H9 (cell line): ENCODE measurements at regions not wholly inside any gene's neighbourhood (a gene's known extent, or its start where the extent isn't known, plus 50 kb on each side); places are given as distances from the start of the nearest gene placed in this dataset.

ENCODE experiments used
- DNase-seq: peaks from one replicate; pipeline ENCODE4 v3.0.0-alpha.2; 2017
- H2AFZ ChIP-seq: one replicate; pipeline ENCODE4 v1.6.1; 2013; ENCODE audit warnings: mild to moderate bottlenecking, low read length, control low read depth, moderate library complexity
- H2AK5ac ChIP-seq: 2 replicates; pipeline ENCODE4 v1.6.1; 2013; ENCODE audit warnings: low read length, control low read depth, mixed read lengths; ENCODE audit not compliant: insufficient read length
- H2BK120ac ChIP-seq: one replicate; pipeline ENCODE4 v1.6.1; 2013; ENCODE audit warnings: low read depth, mild to moderate bottlenecking, low read length, control low read depth, inconsistent platforms; ENCODE audit not compliant: poor library complexity, severe bottlenecking
- H2BK12ac ChIP-seq: 2 replicates; pipeline ENCODE4 v1.6.1; 2013; ENCODE audit warnings: low read length, control low read depth, mixed read lengths, low read depth; ENCODE audit not compliant: insufficient read length
- H2BK15ac ChIP-seq: 2 replicates; pipeline ENCODE4 v1.6.1; 2013; ENCODE audit warnings: low read depth, low read length, control low read depth
- H2BK20ac ChIP-seq: one replicate; pipeline ENCODE4 v1.6.1; 2013; ENCODE audit warnings: low read depth, mild to moderate bottlenecking, low read length, control low read depth, inconsistent platforms; ENCODE audit not compliant: poor library complexity, severe bottlenecking
- H2BK5ac ChIP-seq: 2 replicates; pipeline ENCODE4 v1.6.1; 2013; ENCODE audit warnings: low read length, control low read depth, mixed read lengths; ENCODE audit not compliant: insufficient read length
- H3K14ac ChIP-seq: 2 replicates; pipeline ENCODE4 v1.6.1; 2013; ENCODE audit warnings: low read length, control low read depth; ENCODE audit not compliant: insufficient read depth
- H3K18ac ChIP-seq: 2 replicates; pipeline ENCODE4 v1.6.1; 2013; ENCODE audit warnings: low read depth, mild to moderate bottlenecking, mixed read lengths, low read length, control low read depth; ENCODE audit not compliant: insufficient read length
- H3K23ac ChIP-seq: 2 replicates; pipeline ENCODE4 v1.6.1; 2013; ENCODE audit warnings: low read length, control low read depth, mixed read lengths, low read depth; ENCODE audit not compliant: insufficient read length
- H3K23me2 ChIP-seq: 2 replicates; pipeline ENCODE4 v1.6.1; 2013; ENCODE audit warnings: low read depth, mild to moderate bottlenecking, mixed read lengths, low read length, control low read depth; ENCODE audit not compliant: insufficient read length, poor library complexity, severe bottlenecking
- H3K27ac ChIP-seq: 2 replicates; pipeline ENCODE4 v1.5.1; 2013; ENCODE audit warnings: low read length, control low read depth, mixed read lengths, low read depth; ENCODE audit not compliant: insufficient read length
- H3K27me3 ChIP-seq: 2 replicates; pipeline ENCODE4 v1.6.1; 2013; ENCODE audit warnings: low read length, control low read depth, inconsistent platforms; ENCODE audit not compliant: insufficient read depth
- H3K4ac ChIP-seq: 2 replicates; pipeline ENCODE4 v1.6.1; 2013; ENCODE audit warnings: low read depth, mild to moderate bottlenecking, control low read depth, inconsistent platforms, low read length, moderate library complexity
- H3K4me1 ChIP-seq: 2 replicates; pipeline ENCODE4 v1.6.1; 2013; ENCODE audit warnings: low read length, control low read depth, inconsistent platforms; ENCODE audit not compliant: insufficient read depth
- H3K4me2 ChIP-seq: 2 replicates; pipeline ENCODE4 v1.6.1; 2013; ENCODE audit warnings: low read length, control low read depth, mixed read lengths; ENCODE audit not compliant: insufficient read length, insufficient read depth
- H3K56ac ChIP-seq: 2 replicates; pipeline ENCODE4 v1.6.1; 2013; ENCODE audit warnings: low read depth, mild to moderate bottlenecking, mixed read lengths, low read length, control low read depth; ENCODE audit not compliant: insufficient read length
- H3K79me1 ChIP-seq: 2 replicates; pipeline ENCODE4 v1.6.1; 2013; ENCODE audit warnings: low read depth, mild to moderate bottlenecking, moderate library complexity, low read length, control low read depth, inconsistent platforms; ENCODE audit not compliant: insufficient read depth, poor library complexity, severe bottlenecking
- H3K79me2 ChIP-seq: 2 replicates; pipeline ENCODE4 v1.6.1; 2013; ENCODE audit warnings: low read length, control low read depth, inconsistent platforms; ENCODE audit not compliant: insufficient read depth
- H3K9ac ChIP-seq: 2 replicates; pipeline ENCODE4 v1.6.1; 2013; ENCODE audit warnings: low read length, control low read depth, mixed read lengths; ENCODE audit not compliant: insufficient read length; ENCODE audit errors: extremely low read depth
- H3K9me3 ChIP-seq: one replicate; pipeline ENCODE4 v1.6.1; 2013; ENCODE audit warnings: low read depth, low read length, inconsistent platforms; ENCODE audit not compliant: control insufficient read depth
- H3T11ph ChIP-seq: one replicate; pipeline ENCODE4 v1.6.1; 2013; ENCODE audit warnings: mild to moderate bottlenecking, low read length, control low read depth, inconsistent platforms
- H4K20me1 ChIP-seq: one replicate; pipeline ENCODE4 v1.6.1; 2013; ENCODE audit not compliant: control insufficient read depth, insufficient read length, insufficient read depth
- H4K5ac ChIP-seq: 2 replicates; pipeline ENCODE4 v1.6.1; 2013; ENCODE audit warnings: low read depth, mild to moderate bottlenecking, mixed read lengths, low read length, control low read depth; ENCODE audit not compliant: insufficient read length
- H4K8ac ChIP-seq: replicated peaks from 2 replicates; pipeline ENCODE4 v1.6.1; 2013; ENCODE audit warnings: low read length, control low read depth, mixed read lengths, low read depth; ENCODE audit not compliant: insufficient read length
- H4K91ac ChIP-seq: 2 replicates; pipeline ENCODE4 v1.6.1; 2013; ENCODE audit warnings: low read depth, mild to moderate bottlenecking, moderate library complexity, mixed read lengths, low read length, control low read depth; ENCODE audit not compliant: insufficient read length
- H3K27ac Mint-ChIP-seq, 3 experiments: 2 replicates in 2 of 3; 3 replicates in 1 of 3; pipeline ENCODE4 v1.8.0; 2020 to 2021; ENCODE audit warnings: mixed read lengths in 3 of 3, mild to moderate bottlenecking in 1 of 3, moderate library complexity in 1 of 3
- H3K27me3 Mint-ChIP-seq: 2 replicates; pipeline ENCODE4 v1.8.0; 2021; ENCODE audit warnings: low read depth, mild to moderate bottlenecking, moderate library complexity, mixed read lengths
- H3K36me3 Mint-ChIP-seq, 3 experiments: 2 replicates in 2 of 3; 3 replicates in 1 of 3; pipeline ENCODE4 v1.8.0; 2020 to 2021; ENCODE audit warnings: low read depth in 3 of 3, mixed read lengths in 3 of 3; ENCODE audit not compliant: insufficient read depth in 1 of 3
- H3K4me1 Mint-ChIP-seq, 2 experiments: 2 replicates each; pipeline ENCODE4 v1.8.0; 2020; ENCODE audit warnings: mixed read lengths in 2 of 2
- H3K4me3 Mint-ChIP-seq, 2 experiments: 2 replicates in 1 of 2; 3 replicates in 1 of 2; pipeline ENCODE4 v1.8.0; 2020 to 2021; ENCODE audit warnings: mild to moderate bottlenecking in 2 of 2, mixed read lengths in 2 of 2, moderate library complexity in 1 of 2
- H3K9me3 Mint-ChIP-seq, 2 experiments: 2 replicates in 1 of 2; 3 replicates in 1 of 2; pipeline ENCODE4 v1.8.0; 2020; ENCODE audit warnings: mild to moderate bottlenecking in 2 of 2, mixed read lengths in 2 of 2, moderate library complexity in 1 of 2
- WGBS: extraction: QIAGEN DNeasy Blood & Tissue Kit; methylation state at CpG from one replicate; pipeline ENCODE4 v1.1.7; 2013; ENCODE audit warnings: missing lambda C conversion rate, low lambda C conversion rate, mixed read lengths; ENCODE audit not compliant: insufficient read length; ENCODE audit errors: extremely low coverage; 5-methylcytosine and 5-hydroxymethylcytosine counted together
- TF ChIP-seq, protein P1 (sequence below): fragments of 200-600 bp; sonication (generic); conservative IDR thresholded peaks from 3 replicates; pipeline ENCODE4 v1.8.0; 2021; ENCODE audit warnings: antibody characterized with exemption, mild to moderate bottlenecking

- H3K56ac ChIP-seq: no peak overlapping the region
- no peak overlapping the region for H2AK5ac ChIP-seq
- Mint-ChIP-seq H3K27ac (no peak overlapping the region), H3K36me3 (peaks cover 9 to 41% (median 14%) of the 10 kb centered on the region in 3 experiments), H3K9me3 (peaks cover 45 to 49% of the 10 kb centered on the region in 2 experiments), H3K27me3 (peaks cover 5% of the 10 kb centered on the region; the same call in 1 of the 2 replicates), H3K4me1 (no peaks in the 10 kb centered on the region), H3K4me3 (no peak overlapping the region)
- no peaks in the 10 kb centered on the region for H3K9me3 ChIP-seq
- no peak overlapping the region for H2BK12ac ChIP-seq
- H3K27me3 ChIP-seq: no peaks in the 10 kb centered on the region
- no peak overlapping the region for H3K4me2 ChIP-seq
- H3K79me1 ChIP-seq: no peaks in the 10 kb centered on the region
- DNase-seq: no peak
- H3K27ac ChIP-seq: no peak overlapping the region
- no peak overlapping the region for H4K91ac ChIP-seq
- H3K4ac ChIP-seq: no peak overlapping the region
- no peak overlapping the region for H3K14ac ChIP-seq
- no peaks in the 10 kb centered on the region for H3K4me1 ChIP-seq
- no peaks in the 10 kb centered on the region for H3K79me2 ChIP-seq
- H3T11ph ChIP-seq: no peak overlapping the region
- H2BK15ac ChIP-seq: no peak overlapping the region
- no peaks in the 10 kb centered on the region for H4K20me1 ChIP-seq
- H2AFZ ChIP-seq: no peak overlapping the region
- TF ChIP-seq, protein P1, sequence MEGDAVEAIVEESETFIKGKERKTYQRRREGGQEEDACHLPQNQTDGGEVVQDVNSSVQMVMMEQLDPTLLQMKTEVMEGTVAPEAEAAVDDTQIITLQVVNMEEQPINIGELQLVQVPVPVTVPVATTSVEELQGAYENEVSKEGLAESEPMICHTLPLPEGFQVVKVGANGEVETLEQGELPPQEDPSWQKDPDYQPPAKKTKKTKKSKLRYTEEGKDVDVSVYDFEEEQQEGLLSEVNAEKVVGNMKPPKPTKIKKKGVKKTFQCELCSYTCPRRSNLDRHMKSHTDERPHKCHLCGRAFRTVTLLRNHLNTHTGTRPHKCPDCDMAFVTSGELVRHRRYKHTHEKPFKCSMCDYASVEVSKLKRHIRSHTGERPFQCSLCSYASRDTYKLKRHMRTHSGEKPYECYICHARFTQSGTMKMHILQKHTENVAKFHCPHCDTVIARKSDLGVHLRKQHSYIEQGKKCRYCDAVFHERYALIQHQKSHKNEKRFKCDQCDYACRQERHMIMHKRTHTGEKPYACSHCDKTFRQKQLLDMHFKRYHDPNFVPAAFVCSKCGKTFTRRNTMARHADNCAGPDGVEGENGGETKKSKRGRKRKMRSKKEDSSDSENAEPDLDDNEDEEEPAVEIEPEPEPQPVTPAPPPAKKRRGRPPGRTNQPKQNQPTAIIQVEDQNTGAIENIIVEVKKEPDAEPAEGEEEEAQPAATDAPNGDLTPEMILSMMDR: no peak
- no peak overlapping the region for H3K18ac ChIP-seq
- H4K5ac ChIP-seq: no peak overlapping the region
- H3K23ac ChIP-seq: no peak overlapping the region
- no peak overlapping the region for H2BK20ac ChIP-seq
- no peak overlapping the region for H3K9ac ChIP-seq
- H4K8ac ChIP-seq: no peak overlapping the region
- H3K23me2 ChIP-seq: no peaks in the 10 kb centered on the region
- H2BK5ac ChIP-seq: no peak overlapping the region
- no CpG with 5 or more reads among the region's 2 CpGs for WGBS
- no peak overlapping the region for H2BK120ac ChIP-seq
These were observed 229.9 kb downstream of the CXCL12 start for GRCh38 chr10:44154956-44155355.
